K562 (cell line): ENCODE measurements at regions not wholly inside any gene's neighbourhood (a gene's known extent, or its start where the extent isn't known, plus 50 kb on each side); places are given as distances from the start of the nearest gene placed in this dataset.

Source experiments
- ATAC-seq: fragments of 200-7000 bp; cut with Tn5 transposase; 3 replicates; pipeline ENCODE4 v1.9.1; 2020; ENCODE audit warnings: moderate library complexity
- BruUV-seq: library from RNA; stranded (reverse); fragments of 400-500 nt; replicated peaks from 2 replicates; lab custom pipeline; 2021; lab: Mats Ljungman, UMichigan
- CTCF ChIA-PET: fragments of 300-600 bp; formaldehyde crosslinking; extraction: SDS; loops from one replicate; lab custom pipeline; 2021; ENCODE audit warnings: low intra/inter-chr PET ratio; lab: Yijun Ruan, JAX
- POLR2A ChIA-PET: fragments of 300-600, 350-650 bp; sonication (Branson Sonifier 250); formaldehyde crosslinking; extraction: SDS; loops from one replicate; lab custom pipeline; 2021; ENCODE audit warnings: antibody characterized with exemption, inconsistent platforms; lab: Yijun Ruan, JAX
- DNase-seq, 4 experiments: peaks; one replicate each; pipeline versions ENCODE4 v3.0.0 to v3.0.0-alpha.2; 2011 to 2018; ENCODE audit warnings: low spot score in 3 of 4, mixed read lengths in 3 of 4; ENCODE audit errors: extremely low read depth in 1 of 4
- FAIRE-seq: peaks from 2 replicates; lab custom pipeline; 2011; peaks lifted over from hg19 to GRCh38; lab: Jason Lieb, UNC
- H2AFZ ChIP-seq: 2 replicates; pipeline ENCODE4 v1.6.0; 2011; ENCODE audit warnings: low read depth, low read length, control low read depth, inconsistent platforms
- H3K27ac ChIP-seq: fragments of 200-600 bp; 3 replicates; pipeline ENCODE4 v1.8.0; 2011; ENCODE audit warnings: low read depth, mild to moderate bottlenecking, control low read depth, inconsistent platforms, low read length, moderate library complexity, mixed read lengths; ENCODE audit errors: extremely low read depth
- H3K27me3 ChIP-seq, 2 experiments: fragments of 300-600 bp in 1 of 2; 2 replicates in 1 of 2; 3 replicates in 1 of 2; pipeline versions ENCODE4 v1.6.0 to v1.8.0; 2011; ENCODE audit warnings: inconsistent platforms in 2 of 2, low read length in 2 of 2, mild to moderate bottlenecking in 1 of 2, mixed read lengths in 1 of 2, moderate library complexity in 1 of 2; ENCODE audit not compliant: control insufficient read depth in 2 of 2, insufficient read depth in 2 of 2
- H3K36me3 ChIP-seq: fragments of 300-600 bp; 3 replicates; pipeline ENCODE4 v1.8.0; 2011; ENCODE audit warnings: mild to moderate bottlenecking, low read length, inconsistent platforms; ENCODE audit not compliant: control insufficient read depth, insufficient read depth
- H3K4me1 ChIP-seq, 2 experiments: fragments of 200-600 bp in 1 of 2; replicated peaks in 1 of 2; 2 replicates in 1 of 2; 3 replicates in 1 of 2; pipeline versions ENCODE4 v1.5.1 to v1.8.0; 2011; ENCODE audit warnings: inconsistent platforms in 2 of 2, low read length in 2 of 2, mild to moderate bottlenecking in 1 of 2, mixed read lengths in 1 of 2, moderate library complexity in 1 of 2; ENCODE audit not compliant: control insufficient read depth in 2 of 2, insufficient read depth in 2 of 2
- H3K4me2 ChIP-seq: 2 replicates; pipeline ENCODE4 v1.6.1; 2011; ENCODE audit warnings: low read length, control low read depth, inconsistent platforms, mixed read lengths; ENCODE audit not compliant: insufficient read depth
- H3K4me3 ChIP-seq: fragments of 200-600 bp; sonication (generic), shearing (Covaris generic); 2 replicates; pipeline ENCODE4 v1.5.1; 2016; ENCODE audit warnings: control low read depth, inconsistent platforms
- H3K79me2 ChIP-seq: fragments of 200-600 bp; 3 replicates; pipeline ENCODE4 v1.8.0; 2011; ENCODE audit warnings: low read length, inconsistent platforms; ENCODE audit not compliant: control insufficient read depth, insufficient read depth
- H3K9ac ChIP-seq, 2 experiments: 2 replicates each; pipeline versions ENCODE4 v1.6.0 to v1.6.1; 2011; ENCODE audit warnings: low read depth in 2 of 2, low read length in 2 of 2, control low read depth in 1 of 2, inconsistent platforms in 1 of 2, mild to moderate bottlenecking in 1 of 2, mixed read lengths in 1 of 2; ENCODE audit not compliant: insufficient read depth in 1 of 2
- H3K9me1 ChIP-seq: one replicate; pipeline ENCODE4 v1.6.0; 2011; ENCODE audit warnings: inconsistent platforms, mild to moderate bottlenecking, low read length, moderate library complexity; ENCODE audit not compliant: control insufficient read depth, insufficient read depth
- H3K9me3 ChIP-seq: replicated peaks from 2 replicates; pipeline ENCODE4 v1.5.1; 2011; ENCODE audit warnings: low read depth, low read length, inconsistent platforms; ENCODE audit not compliant: control insufficient read depth, insufficient read depth
- H4K20me1 ChIP-seq: replicated peaks from 2 replicates; pipeline ENCODE4 v1.6.1; 2011; ENCODE audit warnings: low read length, inconsistent platforms, mixed read lengths; ENCODE audit not compliant: control insufficient read depth, insufficient read depth
- MEF2D ChIP-seq: conservative IDR thresholded peaks from 2 replicates; pipeline ENCODE4 v1.6.1; 2016; ENCODE audit warnings: low read depth, missing genetic modification characterization, missing compliant biosample characterization
- ZNF512 ChIP-seq: IDR thresholded peaks from 2 replicates; pipeline ENCODE4 v1.6.1; 2016; ENCODE audit warnings: missing genetic modification characterization, missing compliant biosample characterization
- ZNF551 ChIP-seq: fragments of 250-450 bp; sonication (Bioruptor Pico); IDR thresholded peaks from 2 replicates; pipeline ENCODE4 v1.5.0; 2021; ENCODE audit warnings: mild to moderate bottlenecking, moderate library complexity
- ZNF655 ChIP-seq: fragments of 250-450 bp; sonication (Bioruptor Pico); IDR thresholded peaks from 2 replicates; pipeline ENCODE4 v1.5.0; 2021
- in situ Hi-C: fragments of 300-500 bp; cut with MboI; formaldehyde crosslinking; loops from 4 replicates; pipeline ENCODE4 v1.15.0; 2018; ENCODE audit warnings: inconsistent platforms, mixed read lengths
- intact Hi-C: fragments of 100-400 bp; cut with micrococcal nuclease; formaldehyde crosslinking; loops from 2 replicates; pipeline ENCODE4 v1.14.2; 2022
- TF ChIP-seq, protein P1 (sequence below): fragments of 450-650 bp; IDR thresholded peaks from 2 replicates; pipeline ENCODE4 v1.6.1; 2016; ENCODE audit warnings: mild to moderate bottlenecking

- Histone ChIP-seq H3K4me2 (no peak overlapping the region), H3K4me3 (no peak overlapping the region), H3K79me2 (no peaks in the 10 kb centered on the region), H3K27ac (no peak overlapping the region), H4K20me1 (no peaks in the 10 kb centered on the region), H3K9me3 (no peaks in the 10 kb centered on the region), H3K27me3 (no peaks in the 10 kb centered on the region; a peak in 1 of 5 replicates), H3K4me1 (no peaks in the 10 kb centered on the region), H3K36me3 (no peaks in the 10 kb centered on the region), H3K9ac (no peak overlapping the region), H3K9me1 (no peaks in the 10 kb centered on the region), H2AFZ (no peak overlapping the region)
- intact Hi-C loops = no loop called here
- TF ChIP-seq ZNF655 (CRISPR knock-in tag) (no peak), ZNF512 (tag) (no peak), ZNF551 (no peak), MEF2D (tag) (no peak)
- TF ChIP-seq, protein P1, sequence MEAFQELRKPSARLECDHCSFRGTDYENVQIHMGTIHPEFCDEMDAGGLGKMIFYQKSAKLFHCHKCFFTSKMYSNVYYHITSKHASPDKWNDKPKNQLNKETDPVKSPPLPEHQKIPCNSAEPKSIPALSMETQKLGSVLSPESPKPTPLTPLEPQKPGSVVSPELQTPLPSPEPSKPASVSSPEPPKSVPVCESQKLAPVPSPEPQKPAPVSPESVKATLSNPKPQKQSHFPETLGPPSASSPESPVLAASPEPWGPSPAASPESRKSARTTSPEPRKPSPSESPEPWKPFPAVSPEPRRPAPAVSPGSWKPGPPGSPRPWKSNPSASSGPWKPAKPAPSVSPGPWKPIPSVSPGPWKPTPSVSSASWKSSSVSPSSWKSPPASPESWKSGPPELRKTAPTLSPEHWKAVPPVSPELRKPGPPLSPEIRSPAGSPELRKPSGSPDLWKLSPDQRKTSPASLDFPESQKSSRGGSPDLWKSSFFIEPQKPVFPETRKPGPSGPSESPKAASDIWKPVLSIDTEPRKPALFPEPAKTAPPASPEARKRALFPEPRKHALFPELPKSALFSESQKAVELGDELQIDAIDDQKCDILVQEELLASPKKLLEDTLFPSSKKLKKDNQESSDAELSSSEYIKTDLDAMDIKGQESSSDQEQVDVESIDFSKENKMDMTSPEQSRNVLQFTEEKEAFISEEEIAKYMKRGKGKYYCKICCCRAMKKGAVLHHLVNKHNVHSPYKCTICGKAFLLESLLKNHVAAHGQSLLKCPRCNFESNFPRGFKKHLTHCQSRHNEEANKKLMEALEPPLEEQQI = no peak
- in situ Hi-C loops = no loop called here
- ChIA-PET CTCF (no interaction called here), POLR2A (no interaction called here)
- DNase-seq = no peak
- no peak for FAIRE-seq
- BruUV-seq = no TSS peak
- ATAC-seq = no peak
These were observed 109.9 kb downstream of the UTRN start for GRCh38 chr6:144395014-144395413.
